Erythroblast (primary cell): ENCODE measurements at regions not wholly inside any gene's neighbourhood (a gene's known extent, or its start where the extent isn't known, plus 50 kb on each side); places are given as distances from the start of the nearest gene placed in this dataset.

Experiments
- GATA1 ChIP-seq: IDR thresholded peaks from 2 replicates; pipeline ENCODE4 v1.6.1; 2011; ENCODE audit warnings: low read depth, mild to moderate bottlenecking, control low read depth, low read length, moderate library complexity
- POLR2A ChIP-seq: IDR thresholded peaks from 2 replicates; pipeline ENCODE4 v1.6.1; 2011; ENCODE audit warnings: mild to moderate bottlenecking, low read length

GRCh38 chr21:23861911-23862504, 1745.3 kb downstream of the MRPL39 start:
- TF ChIP-seq POLR2A (no peak), GATA1 (no peak)
